GM19372 (cell line): ENCODE measurements at regions not wholly inside any gene's neighbourhood (a gene's known extent, or its start where the extent isn't known, plus 50 kb on each side); places are given as distances from the start of the nearest gene placed in this dataset.

Experiments used
- ATAC-seq: cut with Tn5 transposase; IDR thresholded peaks from one replicate; pipeline ENCODE4 v1.9.1; 2021; ENCODE audit warnings: mild to moderate bottlenecking, low read depth, moderate library complexity; ENCODE audit not compliant: unreplicated experiment

- no peak for ATAC-seq
Measured at GRCh38 chr1:194176212-194176611, 989.8 kb upstream of the B3GALT2 start.

GRCh38 chr1:194175251-194175650, 988.8 kb upstream of the B3GALT2 start:
- ATAC-seq, result no peak

- ATAC-seq, result no peak
Measured at GRCh38 chr1:194174528-194174927, 988.1 kb upstream of the B3GALT2 start.

GRCh38 chr1:194171596-194171995, 985.2 kb upstream of the B3GALT2 start:
- no peak for ATAC-seq

- ATAC-seq, result no peak
Measured at GRCh38 chr1:194167956-194168640, 981.7 kb upstream of the B3GALT2 start.

GRCh38 chr1:194164755-194165154, 978.3 kb upstream of the B3GALT2 start:
- no peak for ATAC-seq

- ATAC-seq, result no peak
Measured at GRCh38 chr1:194161591-194161990, 975.2 kb upstream of the B3GALT2 start.

GRCh38 chr1:194159941-194160340, 973.5 kb upstream of the B3GALT2 start:
- ATAC-seq, result no peak

- peak; percentile 57 for ATAC-seq
Measured at GRCh38 chr1:194155962-194156361, 969.5 kb upstream of the B3GALT2 start.

- ATAC-seq, result no peak
Measured at GRCh38 chr1:194151056-194151455, 964.6 kb upstream of the B3GALT2 start.

GRCh38 chr1:194150242-194150641, 963.8 kb upstream of the B3GALT2 start:
- no peak for ATAC-seq

- ATAC-seq, result no peak
Measured at GRCh38 chr1:194133152-194133551, 946.7 kb upstream of the B3GALT2 start.

- no peak for ATAC-seq
Measured at GRCh38 chr1:194118086-194118485, 931.7 kb upstream of the B3GALT2 start.

GRCh38 chr1:194117582-194117981, 931.2 kb upstream of the B3GALT2 start:
- ATAC-seq, result no peak

- ATAC-seq, result no peak
Measured at GRCh38 chr1:194114288-194114687, 927.9 kb upstream of the B3GALT2 start.

GRCh38 chr1:194105381-194105780, 919.0 kb upstream of the B3GALT2 start:
- ATAC-seq, result no peak

- ATAC-seq, result no peak
Measured at GRCh38 chr1:194104247-194104844, 917.9 kb upstream of the B3GALT2 start.

GRCh38 chr1:194103516-194104246, 917.3 kb upstream of the B3GALT2 start:
- no peak for ATAC-seq

GRCh38 chr1:194103101-194103500, 916.7 kb upstream of the B3GALT2 start:
- no peak for ATAC-seq

GRCh38 chr1:194102607-194103006, 916.2 kb upstream of the B3GALT2 start:
- no peak for ATAC-seq

GRCh38 chr1:194084755-194085154, 898.3 kb upstream of the B3GALT2 start:
- ATAC-seq, result no peak

GRCh38 chr1:194081444-194081843, 895.0 kb upstream of the B3GALT2 start:
- ATAC-seq, result no peak
